NOMO-1 treated with DMSO at 0.1 percent for 48 hours (cell line): ENCODE measurements at regions not wholly inside any gene's neighbourhood (a gene's known extent, or its start where the extent isn't known, plus 50 kb on each side); places are given as distances from the start of the nearest gene placed in this dataset.
"Not testable (repeated sequence)": the region's sequence is repeated elsewhere in the genome, so short reads cannot be mapped to it uniquely, and the experiment has no call there.

ENCODE experiments used
- DNase-seq: peaks from one replicate; lab custom pipeline; 2025; ENCODE audit not compliant: unreplicated experiment; lab: John Stamatoyannopoulos, UW

- no peak for DNase-seq
These were observed 121.9 kb downstream of the FGF18 start for GRCh38 chr5:171541341-171541776.

DNA sequence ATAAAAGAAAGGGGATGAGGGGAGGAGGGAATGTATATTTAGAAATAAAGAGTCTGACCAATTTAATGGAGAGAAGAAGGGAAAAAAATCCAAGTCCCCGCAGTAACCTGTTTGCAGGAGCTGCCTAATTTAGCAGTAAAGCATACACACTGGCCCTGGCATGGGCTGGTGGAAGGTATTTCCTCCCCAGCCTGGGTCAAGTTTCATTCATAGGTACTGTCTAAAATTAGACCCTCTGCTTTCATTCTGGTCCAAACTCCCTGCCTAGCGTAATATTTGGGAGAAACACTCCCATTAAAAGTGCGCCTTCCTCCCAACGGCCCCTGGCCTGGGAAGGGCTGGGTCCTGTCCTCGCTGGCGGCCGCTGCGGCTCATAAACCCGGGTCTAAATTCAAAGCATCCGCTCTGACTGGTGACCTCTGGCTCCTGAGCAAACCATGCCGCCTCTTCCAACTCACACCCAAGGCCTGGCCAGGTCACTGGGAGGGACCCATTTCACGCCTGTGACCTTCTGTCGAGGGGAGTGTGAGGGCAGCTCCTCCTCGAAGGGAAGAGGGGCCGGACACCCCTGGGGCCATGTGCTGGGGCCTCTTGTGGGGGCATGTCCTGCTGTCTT is 123.2 kb downstream of the FGF18 start:
- no peak for DNase-seq

DNA sequence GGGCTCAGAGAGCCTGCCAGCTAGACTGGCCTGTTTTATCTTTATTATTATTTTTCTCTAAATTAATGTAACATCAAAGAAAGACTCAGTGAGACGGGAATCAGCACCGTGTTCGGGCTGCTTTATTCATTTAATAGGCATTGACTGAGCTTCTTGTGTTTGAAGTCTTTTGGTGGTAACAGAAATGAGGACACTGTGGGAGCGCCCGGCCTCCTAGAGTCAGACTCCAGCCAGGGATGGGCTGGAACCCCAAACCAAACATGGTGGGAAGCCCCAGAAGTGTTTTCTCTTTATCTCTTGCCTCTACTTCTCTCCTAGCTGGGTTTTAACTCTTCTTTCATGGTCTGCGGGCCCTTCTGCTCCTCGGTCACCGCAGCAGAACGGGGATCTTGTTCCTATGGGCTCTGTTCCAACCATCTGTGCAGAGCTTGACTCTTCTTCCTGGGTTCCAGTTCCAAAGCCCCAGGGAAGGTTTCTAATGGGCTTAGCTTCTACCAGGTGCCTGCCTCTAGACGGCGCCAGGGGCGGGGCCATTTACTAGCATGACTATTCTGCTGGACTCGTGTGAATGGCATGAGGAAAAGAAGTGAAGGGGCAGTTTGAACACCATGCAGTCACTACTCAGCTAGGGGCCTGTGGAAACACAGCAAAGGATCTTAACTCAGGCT is 123.8 kb downstream of the FGF18 start:
- DNase-seq, result no peak

DNA sequence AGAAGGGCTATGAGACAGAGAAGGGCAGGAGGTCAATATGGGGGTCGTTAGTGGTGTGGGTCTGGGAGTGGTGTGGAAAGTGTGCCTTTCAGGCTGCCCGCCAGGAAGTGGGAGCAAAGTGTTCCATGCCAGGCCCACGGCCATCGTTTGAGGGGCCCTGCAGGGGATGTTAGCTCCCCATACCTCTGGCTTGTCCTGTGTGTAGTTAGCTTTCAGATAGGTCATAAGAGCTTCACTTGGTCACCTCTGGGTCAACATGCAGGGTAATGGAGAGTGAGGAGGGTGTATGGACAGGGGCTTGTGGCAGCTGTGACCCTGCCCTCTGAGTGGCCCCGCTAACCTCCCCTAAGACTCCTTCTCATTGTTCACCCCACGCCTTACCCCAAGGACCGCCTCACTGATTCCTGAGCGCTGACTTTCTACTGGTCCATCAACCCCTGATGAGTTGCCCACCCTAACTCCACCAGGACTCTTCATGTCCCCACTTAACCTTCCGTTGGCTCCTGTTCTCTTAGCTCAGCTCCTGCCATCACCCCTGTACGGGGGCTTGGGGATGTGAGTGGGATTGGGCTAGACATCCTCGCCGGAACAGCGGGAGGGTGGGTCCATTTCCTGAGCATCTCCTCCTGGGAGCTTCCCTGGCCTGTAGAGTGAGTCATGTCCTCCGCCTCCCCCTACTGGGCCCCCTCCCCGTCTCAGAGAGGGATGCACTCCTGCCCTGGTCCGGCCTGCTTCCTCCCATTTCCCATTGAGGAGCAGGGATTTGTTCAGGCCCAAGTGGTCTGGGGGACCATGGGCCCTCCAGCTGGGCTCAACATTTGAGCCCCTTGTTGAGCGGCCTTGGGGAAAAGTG is 125.7 kb downstream of the FGF18 start:
- DNase-seq, result no peak

- DNase-seq, result no peak
These were observed 129.8 kb downstream of the FGF18 start for GRCh38 chr5:171549274-171549673.

DNA sequence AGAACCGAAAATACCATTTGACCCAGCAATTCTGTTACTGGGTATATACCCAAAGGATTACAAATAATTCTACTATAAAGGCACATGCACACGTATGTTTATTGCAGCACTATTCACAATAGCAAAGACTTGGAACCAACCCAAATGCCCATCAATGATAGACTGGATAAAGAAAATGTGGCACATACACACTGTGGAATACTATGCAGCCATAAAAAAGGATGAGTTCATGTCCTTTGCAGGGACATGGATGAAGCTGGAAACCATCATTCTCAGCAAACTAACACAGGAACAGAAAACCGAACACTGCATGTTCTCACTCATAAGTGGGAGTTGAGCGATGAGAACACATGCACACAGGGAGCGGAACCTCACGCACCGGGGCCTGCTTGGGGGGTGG is 134.4 kb downstream of the FGF18 start:
- DNase-seq, result not testable (repeated sequence)

DNA sequence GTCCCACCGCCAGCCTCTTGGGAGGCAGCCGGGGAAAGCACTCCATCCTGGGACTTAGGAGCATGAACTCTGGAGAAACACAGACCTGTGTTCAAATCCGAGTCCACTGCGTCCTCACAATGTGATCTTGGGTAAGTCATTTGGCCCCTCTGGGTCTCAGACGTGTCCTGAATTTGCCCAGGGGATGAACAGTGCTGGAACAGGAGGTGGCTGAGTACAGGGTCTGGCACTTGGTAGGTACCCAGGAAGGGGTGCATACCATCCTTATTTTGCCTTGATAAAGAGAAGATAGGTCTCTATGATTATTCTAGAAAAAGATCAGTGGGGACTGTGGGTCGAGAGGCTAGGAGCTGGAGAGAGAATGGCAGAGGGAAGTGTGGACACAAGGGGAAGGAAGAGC is 135.7 kb downstream of the FGF18 start:
- DNase-seq, result no peak

- no peak for DNase-seq
These were observed 143.4 kb downstream of the FGF18 start for GRCh38 chr5:171562822-171563221.

DNA sequence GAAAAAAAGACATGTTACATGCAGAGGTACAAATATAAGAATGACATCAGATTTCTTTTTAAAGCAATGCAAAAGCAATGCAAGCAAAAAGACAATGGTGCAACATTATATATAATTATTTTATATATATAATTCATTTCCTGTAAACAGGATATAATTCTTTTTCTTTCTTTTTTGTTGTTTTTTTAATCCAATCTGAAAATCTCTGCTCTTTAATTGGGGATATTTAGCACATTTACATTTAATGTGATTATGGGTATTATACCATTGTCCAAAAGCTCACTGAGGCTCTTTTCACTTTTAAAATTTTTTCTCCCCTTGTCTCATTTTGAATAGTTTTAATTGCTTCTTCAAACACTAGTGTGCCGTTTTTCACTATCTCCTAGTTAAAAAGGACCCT is 148.9 kb downstream of the FGF18 start:
- no peak for DNase-seq

- DNase-seq, result no peak
These were observed 149.7 kb downstream of the FGF18 start for GRCh38 chr5:171569065-171569712.

- no peak for DNase-seq
These were observed 150.9 kb downstream of the FGF18 start for GRCh38 chr5:171570244-171570825.

DNA sequence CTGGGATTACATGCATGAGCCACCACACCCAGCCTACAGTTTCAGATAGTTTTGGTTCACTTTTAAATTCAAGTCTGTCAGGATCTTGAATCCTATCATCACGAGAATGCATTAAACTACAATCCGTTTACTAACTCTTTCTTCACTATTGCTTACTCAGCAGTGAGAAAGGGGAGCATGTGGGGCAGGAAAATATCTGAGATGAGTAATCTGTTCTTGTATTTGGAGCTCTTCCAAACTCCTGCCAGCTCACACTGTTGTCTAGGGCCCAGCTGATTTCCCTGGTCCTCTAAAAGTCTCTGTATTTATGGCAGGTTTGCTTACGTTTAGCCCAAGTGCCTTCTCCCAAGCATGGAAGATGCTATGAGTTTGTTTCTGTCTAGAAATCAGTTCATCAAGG is 152.2 kb downstream of the FGF18 start:
- no peak for DNase-seq

DNA sequence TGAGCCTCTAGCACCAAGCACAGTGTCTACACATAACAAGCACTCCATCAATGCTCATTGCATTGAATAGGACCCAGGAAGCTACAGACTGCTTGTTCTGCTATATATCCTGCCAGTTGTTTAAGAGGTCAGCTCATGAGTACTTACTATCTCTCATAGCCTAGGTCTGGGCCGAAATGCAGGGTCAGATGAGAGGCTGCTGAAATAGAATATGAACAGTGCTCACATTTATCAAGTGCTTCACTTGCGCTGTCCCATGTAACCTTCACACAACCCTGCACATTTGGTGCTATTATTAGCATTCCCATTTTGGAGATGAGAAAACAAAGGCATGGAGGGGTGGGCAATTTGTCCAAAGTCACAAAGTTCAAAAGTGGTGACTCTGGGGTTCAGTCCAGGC is 153.6 kb downstream of the FGF18 start:
- no peak for DNase-seq

- DNase-seq, result no peak
These were observed 154.2 kb downstream of the FGF18 start for GRCh38 chr5:171573451-171574225.

DNA sequence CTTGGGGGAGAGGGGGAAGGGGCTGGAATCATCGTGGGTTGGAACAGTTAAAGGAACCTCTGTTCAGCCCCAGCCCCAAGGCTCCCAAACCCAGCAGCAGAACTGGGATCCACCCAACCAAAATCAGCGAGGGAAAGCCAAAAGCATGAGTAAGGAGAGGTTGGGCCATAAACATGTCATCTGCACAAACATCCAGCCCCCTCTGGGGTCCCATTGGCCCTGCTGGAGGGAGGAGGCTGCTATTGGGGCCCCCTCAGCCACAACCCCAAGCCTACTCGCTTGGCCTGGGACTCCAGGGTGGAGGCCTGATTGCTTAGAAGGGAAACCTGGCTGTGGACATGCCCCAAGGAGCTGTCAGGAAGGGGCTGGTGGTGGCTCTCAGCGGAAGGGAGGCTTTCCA is 154.9 kb downstream of the FGF18 start:
- DNase-seq, result no peak

DNA sequence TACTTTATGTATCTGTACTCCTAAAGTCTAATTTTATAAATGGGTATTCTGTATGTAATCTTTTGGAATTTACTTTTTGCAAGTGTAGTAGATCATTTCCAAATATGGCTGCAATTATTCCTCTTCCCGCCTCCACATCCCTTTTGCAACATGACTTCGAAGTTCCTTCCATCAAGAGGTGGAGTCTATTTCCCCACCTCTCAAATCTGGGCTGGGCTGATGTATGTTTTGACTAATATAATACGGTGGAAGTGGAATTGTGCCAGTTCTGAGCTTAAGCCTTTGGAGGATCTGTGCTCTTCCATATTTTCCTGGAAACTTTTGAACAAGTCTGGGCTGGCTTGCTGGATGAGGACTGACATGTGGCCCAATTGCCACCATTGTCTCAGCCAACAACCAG is 155.9 kb downstream of the FGF18 start:
- DNase-seq, result no peak

- no peak for DNase-seq
These were observed 156.4 kb downstream of the FGF18 start for GRCh38 chr5:171575808-171576207.

- DNase-seq, result no peak
These were observed 157.8 kb downstream of the FGF18 start for GRCh38 chr5:171577042-171577758.

GRCh38 chr5:171578049-171578828 is 158.8 kb downstream of the FGF18 start:
- no peak for DNase-seq
